HS-5 (cell line): ENCODE measurements at regions not wholly inside any gene's neighbourhood (a gene's known extent, or its start where the extent isn't known, plus 50 kb on each side); places are given as distances from the start of the nearest gene placed in this dataset.

ENCODE experiments used
- DNase-seq: peaks from one replicate; pipeline ENCODE4 v3.0.0-alpha.2; 2012; ENCODE audit warnings: low read depth

- no peak for DNase-seq
Observed at GRCh38 chr14:41957459-41957858, 350.8 kb downstream of the LRFN5 start.
